TTC549 (cell line): ENCODE measurements at regions not wholly inside any gene's neighbourhood (a gene's known extent, or its start where the extent isn't known, plus 50 kb on each side); places are given as distances from the start of the nearest gene placed in this dataset.

Source experiments
- FAIRE-seq: peaks from 2 replicates; lab custom pipeline; 2012; peaks lifted over from hg19 to GRCh38; lab: Jason Lieb, UNC

DNA sequence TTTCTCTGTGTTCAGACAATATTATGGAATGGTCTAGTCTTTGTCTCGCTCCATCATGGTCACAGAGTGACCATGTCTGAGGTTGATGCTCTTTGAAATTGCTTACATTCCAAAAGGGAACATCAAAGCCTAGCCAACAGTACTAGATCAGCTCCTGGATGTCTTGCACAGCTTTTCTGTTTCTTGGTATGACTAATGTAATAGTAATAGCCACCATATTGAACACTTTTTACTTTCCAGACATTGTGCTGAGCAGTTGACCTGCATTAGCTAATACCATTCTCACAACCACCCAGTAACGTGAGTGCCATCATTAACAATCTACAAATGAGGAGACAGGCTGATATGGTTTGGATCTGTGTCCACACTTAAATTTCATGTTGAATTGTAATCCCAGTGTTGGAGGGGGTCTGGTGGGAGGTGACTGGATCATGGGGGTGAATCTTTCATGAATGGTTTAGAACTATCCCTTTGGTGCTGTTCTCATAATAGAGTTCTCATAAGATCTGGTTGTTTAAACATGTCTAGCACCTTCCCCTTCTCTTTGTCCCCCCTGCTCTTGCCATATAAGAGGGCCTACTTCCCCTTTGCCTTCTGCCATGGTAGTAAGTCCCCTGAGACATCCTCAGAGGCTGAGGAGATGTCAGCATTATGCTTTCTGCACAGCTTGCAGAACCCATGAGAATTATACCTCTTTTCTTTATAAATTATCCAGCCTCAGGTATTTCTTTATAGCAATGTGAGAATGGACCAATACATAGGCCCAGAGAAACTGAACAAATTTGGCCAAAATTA is 577.5 kb upstream of the CLINT1 start:
- FAIRE-seq: no peak

GRCh38 chr5:158435161-158435616 is 576.2 kb upstream of the CLINT1 start:
- FAIRE-seq: no peak

DNA sequence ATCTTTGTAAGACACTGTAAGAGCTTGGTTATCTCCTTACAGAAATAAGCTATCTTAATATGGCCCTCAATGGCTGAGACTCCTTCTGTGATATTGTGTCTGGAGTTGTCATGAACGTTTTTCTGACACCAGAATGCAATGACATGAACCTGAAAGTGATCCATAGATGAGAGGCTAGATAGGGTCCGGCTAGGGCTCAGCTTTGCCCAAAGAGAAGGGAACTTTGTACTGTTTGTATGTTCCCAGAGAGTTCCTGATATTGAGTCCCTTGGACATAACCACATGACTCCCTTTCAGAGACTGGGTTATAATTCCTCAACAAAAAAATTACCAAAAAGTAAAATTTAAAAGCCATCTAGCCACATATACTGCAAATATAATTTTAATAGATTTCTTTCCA is 575.8 kb upstream of the CLINT1 start:
- no peak for FAIRE-seq

GRCh38 chr5:158433634-158434033 is 574.7 kb upstream of the CLINT1 start:
- FAIRE-seq: no peak

GRCh38 chr5:158431369-158432029 is 572.6 kb upstream of the CLINT1 start:
- no peak for FAIRE-seq

GRCh38 chr5:158430798-158431167 is 571.8 kb upstream of the CLINT1 start:
- no peak for FAIRE-seq

DNA sequence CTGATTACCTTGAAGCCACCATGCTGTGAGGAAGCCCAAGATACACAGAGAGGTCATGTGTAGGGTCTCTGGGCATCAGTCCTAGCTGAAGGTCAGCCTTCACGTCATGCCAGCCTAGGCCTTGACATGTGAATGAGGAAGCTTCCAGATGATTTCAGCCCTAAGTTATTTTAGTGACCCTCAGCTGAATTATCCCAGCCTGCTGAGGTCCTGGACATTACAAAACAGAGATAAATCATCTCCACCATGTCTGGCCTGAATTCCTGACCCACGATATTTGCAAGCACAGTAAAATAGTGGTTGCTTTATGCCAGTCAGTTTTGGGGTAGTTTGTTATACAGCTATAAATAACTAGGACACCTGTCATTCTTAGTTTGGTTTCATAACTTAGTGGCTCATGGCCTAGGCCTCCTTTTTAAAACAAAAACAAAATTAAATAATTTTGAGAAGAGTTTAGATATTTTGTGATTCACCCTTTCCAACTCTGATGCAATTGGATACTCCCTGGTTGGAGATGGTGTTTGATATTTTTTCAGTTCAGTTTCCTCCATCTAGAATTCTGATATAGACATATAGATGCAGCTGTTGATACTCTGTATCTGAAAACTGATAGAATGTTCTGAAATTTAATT is 571.3 kb upstream of the CLINT1 start:
- no peak for FAIRE-seq

DNA sequence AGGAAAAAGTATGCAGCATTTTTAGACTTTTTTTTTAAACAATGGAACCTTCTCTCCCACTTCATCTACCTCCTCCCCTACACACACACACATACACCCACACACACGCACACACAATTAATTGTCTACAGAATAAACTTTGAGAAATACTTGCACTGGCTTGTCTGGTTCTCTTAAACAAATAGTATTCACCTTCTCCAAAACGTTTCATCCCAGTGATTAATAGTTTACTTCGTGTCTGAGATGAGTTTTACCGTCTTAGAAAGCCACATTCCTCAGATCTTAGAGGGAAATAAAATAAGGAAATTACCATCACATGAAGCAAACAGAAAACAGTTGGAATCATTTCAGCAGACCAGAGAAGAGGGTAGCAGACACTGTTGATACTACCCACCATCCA is 570.6 kb upstream of the CLINT1 start:
- FAIRE-seq: no peak

DNA sequence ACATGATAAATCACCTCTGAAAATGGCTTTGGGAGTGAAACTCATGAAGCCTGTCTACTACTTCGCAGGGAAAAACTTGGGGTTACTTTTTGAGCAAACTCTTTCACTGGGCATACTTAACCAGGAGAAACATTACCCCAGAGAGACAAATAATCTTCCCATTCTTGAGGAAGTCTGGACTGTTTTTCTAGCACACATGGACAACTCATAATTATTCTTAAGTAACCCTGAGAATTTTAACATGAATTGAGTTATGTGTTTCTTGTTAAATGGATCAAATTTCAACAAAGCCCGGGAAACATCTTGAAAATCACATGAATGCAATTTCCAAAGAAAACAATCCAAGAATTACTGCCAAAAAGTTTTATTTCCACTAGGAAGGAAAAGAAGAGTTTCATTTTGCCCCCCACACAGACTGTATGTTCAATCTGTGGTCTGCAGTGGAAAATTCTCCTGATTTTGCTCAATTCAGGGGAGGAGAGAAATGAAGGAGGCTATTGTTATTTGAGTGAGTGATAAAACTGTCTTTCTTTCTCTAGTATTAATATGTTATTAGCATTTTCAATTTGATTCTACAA is 564.8 kb upstream of the CLINT1 start:
- no peak for FAIRE-seq

- FAIRE-seq: no peak
Measured at GRCh38 chr5:158422653-158423515, 563.9 kb upstream of the CLINT1 start.

DNA sequence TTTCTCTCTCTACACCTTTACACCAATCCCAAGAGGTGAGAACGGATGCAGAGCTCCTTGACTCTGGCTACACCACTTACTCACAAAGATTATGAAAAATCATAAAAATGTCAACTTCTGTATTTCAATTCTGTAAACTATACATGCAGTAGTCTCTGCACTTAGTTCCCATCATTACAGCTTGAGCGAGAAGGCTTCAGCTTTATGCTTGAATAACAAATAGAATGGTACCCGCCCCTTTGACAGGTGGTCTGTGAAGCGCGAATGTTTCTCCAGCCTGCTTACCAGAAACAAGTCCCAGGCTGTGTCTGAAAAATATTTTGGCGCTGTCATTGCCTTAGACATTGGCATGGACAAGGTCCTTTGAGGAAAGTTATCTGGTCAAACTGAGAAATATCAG is 562.4 kb upstream of the CLINT1 start:
- no peak for FAIRE-seq

GRCh38 chr5:158419186-158419585 is 560.2 kb upstream of the CLINT1 start:
- no peak for FAIRE-seq

DNA sequence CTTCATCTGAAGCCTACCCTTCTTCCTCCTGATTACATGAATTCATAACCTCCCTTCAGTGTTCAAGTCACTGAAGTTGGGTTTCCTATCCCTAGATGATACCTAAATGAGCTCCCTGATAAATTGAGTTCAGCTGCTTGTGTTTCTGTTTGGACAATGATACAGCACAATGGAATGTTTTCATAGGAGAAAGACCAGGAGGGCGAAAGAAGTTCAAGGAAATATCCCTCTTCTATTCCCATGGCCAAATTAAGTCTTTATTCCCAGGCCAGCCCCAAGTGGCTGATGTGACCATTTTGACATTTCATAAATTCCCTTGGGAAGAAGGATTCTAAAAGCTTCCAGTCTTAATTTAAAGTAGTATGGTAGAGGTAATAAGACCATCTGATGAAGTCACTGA is 555.8 kb upstream of the CLINT1 start:
- no peak for FAIRE-seq

DNA sequence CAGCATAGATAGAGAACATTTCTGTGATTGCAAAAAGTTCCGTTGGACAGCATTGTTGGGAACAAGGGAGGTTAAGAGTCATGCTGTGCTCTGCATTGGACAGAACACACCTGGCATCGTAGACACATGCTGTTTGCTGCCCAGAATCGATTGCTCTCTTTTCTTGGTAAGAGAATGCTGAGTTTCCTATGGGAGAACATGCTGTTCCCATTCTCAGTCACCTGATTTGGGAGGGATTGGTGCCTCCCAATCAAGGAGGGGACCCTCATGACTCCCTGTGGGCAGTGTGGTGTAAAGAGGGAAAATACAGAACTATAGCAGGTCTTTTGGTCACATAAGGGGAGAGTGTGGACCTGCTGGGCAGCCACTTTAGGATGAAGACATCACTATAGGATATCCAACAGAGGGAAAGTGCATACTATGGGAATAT is 555.4 kb upstream of the CLINT1 start:
- no peak for FAIRE-seq

- no peak for FAIRE-seq
Measured at GRCh38 chr5:158413122-158413680, 554.3 kb upstream of the CLINT1 start.

DNA sequence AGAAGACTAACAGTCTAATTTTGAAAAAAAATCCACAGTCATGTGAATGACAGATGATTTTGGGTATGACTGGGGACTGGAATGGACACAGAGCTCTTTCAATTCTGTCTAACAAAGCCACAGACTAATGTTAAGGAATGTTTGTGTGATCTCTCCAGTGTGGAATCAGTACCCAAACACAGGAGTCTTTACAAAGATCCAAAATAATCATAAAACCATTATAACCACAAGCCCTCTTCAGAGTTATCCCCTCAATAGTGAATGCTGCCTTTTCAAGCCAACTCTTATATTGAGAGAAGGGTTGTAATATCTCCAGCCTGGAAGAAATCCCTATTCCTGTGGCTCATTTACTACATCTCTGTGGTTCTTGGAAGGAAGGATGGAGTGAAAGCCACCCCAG is 552.0 kb upstream of the CLINT1 start:
- no peak for FAIRE-seq

GRCh38 chr5:158409507-158409906 is 550.6 kb upstream of the CLINT1 start:
- FAIRE-seq: no peak

GRCh38 chr5:158407824-158408195 is 548.9 kb upstream of the CLINT1 start:
- no peak for FAIRE-seq

DNA sequence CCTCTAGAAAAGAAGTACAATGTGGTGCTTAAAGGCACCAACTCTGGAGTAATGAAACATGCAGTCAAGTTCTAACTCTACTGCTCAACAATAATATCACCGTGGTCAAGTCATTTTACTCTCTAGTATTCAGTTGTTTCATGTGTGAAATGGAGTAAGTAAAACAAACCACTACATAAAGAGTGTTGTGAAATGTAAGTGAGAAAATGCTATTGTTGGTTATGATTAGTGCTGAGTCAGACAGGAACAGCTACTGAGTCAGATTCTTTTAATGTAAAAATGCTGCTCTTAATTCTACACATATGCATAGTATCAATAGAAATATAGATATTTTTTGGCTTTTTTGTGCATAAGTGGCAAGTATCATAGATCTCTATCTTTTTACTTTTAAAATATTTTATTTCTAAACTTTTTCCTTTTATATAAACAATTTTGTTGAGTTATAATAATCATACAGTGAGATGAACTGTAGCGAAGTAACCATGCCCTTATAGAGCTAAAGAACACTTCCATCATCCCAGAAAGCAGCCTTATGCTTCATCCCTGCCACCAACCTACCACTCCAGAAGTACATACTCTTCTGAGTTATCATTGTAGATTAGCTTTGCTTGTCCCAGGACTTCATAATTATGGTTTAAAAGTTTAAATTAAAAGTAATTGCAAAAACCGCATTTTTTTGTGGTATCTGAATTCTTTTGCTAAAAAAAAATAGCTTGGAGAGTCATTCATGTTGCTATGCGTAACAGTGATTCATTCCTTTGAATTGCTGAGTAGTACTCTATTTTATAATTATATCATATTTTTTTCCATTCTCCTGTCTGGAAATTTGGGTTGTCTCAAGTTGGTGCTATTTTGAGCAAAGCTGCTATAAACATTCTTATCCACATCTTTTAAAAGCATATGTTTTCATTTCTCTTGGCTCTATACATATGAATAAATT is 548.2 kb upstream of the CLINT1 start:
- no peak for FAIRE-seq

DNA sequence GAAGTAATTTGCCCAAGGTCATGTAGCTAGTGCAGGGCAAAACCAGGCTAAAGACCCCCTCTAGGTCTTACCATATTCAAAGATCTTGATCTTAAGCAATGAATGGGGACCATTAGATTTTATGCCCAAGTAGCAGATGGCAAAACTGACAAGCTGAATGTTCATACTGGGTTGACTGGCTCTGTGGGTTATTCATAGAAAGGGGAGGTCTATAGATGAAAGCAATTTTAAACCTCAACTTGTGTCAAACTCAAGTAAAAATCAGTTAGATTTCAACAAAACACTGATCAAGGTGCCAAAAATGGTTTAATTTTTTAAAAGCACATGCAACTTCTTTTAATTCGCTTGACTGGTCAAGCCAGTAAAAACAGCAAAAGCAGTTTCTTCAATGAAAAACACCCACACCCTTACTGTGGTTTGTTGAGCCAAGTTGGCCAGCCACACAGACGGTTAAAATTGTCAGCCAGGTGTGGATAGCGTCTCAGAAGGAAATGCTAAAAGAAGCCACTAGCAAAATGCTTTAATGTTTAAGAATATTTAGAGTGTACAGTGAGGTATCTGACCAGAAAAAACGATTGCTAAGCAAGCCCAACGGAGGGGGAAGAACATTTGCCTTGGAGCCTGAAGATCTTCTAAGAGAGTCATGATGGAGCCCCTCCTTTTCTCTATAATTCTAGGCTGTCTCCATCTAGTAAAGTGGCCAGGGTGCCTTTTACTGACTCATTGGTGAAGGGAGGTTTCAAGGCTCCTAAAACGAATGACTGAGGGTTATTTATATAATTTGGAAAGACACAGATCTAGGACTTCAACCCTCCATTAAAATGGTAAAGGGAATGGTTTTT is 539.6 kb upstream of the CLINT1 start:
- no peak for FAIRE-seq
